ENCODE measurements at regions not wholly inside any gene's neighbourhood (a gene's known extent, or its start where the extent isn't known, plus 50 kb on each side); places are given as distances from the start of the nearest gene placed in this dataset.

- TF ChIP-seq, protein P1, sequence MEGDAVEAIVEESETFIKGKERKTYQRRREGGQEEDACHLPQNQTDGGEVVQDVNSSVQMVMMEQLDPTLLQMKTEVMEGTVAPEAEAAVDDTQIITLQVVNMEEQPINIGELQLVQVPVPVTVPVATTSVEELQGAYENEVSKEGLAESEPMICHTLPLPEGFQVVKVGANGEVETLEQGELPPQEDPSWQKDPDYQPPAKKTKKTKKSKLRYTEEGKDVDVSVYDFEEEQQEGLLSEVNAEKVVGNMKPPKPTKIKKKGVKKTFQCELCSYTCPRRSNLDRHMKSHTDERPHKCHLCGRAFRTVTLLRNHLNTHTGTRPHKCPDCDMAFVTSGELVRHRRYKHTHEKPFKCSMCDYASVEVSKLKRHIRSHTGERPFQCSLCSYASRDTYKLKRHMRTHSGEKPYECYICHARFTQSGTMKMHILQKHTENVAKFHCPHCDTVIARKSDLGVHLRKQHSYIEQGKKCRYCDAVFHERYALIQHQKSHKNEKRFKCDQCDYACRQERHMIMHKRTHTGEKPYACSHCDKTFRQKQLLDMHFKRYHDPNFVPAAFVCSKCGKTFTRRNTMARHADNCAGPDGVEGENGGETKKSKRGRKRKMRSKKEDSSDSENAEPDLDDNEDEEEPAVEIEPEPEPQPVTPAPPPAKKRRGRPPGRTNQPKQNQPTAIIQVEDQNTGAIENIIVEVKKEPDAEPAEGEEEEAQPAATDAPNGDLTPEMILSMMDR (IDR thresholded peaks at IDR 0.05): no peak
- no peak for TF ChIP-seq POLR2A (IDR thresholded peaks at IDR 0.05)
Measured at GRCh38 chr15:29432191-29433049, 162.8 kb upstream of the NSMCE3 start.
